Inferior parietal cortex (tissue), 1 donor: ENCODE measurements at regions not wholly inside any gene's neighbourhood (a gene's known extent, or its start where the extent isn't known, plus 50 kb on each side); places are given as distances from the start of the nearest gene placed in this dataset.

Experiments used
- DNase-seq: peaks from one replicate; pipeline ENCODE4 v3.0.0-alpha.2; 2016; ENCODE audit errors: extremely low spot score

DNA sequence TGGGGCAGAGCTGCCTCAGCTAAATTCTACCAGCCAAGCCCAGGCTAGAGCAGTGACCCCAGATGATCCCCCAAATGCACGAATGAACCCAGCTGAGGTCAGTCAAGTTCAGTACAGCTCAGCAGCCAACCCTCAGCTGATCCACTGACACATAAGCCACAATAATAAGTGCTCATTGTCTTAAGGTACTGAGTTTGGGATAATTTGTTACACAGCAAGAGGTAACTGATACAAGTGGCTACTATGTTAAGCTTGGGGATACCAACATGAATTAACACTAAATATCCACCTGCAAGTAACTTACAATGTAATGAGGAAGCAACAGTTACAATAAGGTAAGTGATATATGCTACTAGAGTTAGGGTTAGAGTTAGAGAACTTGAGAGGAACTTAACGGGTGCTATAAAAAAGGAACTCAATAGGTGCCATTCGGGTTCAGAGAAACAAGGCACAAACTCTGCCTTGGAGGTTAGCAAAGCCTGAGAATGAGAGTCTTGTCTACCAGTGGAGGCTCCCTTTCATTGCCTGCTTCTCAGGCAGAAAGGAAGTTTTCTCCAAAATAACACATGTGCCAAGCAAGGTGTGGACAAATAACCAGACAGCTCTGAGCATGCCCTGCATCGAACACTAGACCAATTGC is 189.4 kb downstream of the ARL4C start:
- no peak for DNase-seq

DNA sequence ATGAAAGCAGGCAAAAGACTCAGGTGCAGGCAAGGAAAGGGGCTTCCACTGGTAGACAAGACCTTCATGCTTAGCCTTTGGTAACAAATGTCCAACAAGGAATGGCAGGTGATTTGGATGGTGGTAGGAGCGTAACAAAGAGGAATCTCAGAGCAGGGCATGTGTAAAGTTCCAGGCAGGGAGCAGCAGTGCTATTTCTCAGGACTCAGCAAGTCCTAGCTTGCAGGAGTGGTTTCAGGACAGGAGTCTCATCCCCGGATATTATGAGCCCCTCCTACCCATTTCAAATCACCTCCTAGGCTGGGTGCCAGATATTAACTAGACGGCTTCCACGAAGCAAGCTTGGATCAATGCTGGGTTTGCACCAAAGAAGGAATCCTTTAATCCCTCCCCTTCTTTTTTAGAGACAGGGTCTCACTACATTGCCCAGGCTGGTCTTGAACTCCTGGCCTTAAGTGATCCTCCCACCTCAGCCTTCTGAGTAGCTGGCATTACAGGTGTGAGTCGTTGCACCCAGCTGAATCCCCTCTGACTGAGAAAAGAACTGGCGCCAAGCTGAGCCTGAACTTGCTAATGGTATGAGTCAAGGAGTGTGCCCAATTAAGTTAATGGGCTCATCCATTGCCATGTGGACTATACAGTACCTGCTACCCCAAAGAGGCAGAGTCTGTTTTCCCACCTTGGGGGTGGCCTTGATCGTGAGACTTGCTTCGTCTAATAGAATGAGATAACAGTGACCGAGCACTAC is 190.3 kb downstream of the ARL4C start:
- DNase-seq, result no peak

DNA sequence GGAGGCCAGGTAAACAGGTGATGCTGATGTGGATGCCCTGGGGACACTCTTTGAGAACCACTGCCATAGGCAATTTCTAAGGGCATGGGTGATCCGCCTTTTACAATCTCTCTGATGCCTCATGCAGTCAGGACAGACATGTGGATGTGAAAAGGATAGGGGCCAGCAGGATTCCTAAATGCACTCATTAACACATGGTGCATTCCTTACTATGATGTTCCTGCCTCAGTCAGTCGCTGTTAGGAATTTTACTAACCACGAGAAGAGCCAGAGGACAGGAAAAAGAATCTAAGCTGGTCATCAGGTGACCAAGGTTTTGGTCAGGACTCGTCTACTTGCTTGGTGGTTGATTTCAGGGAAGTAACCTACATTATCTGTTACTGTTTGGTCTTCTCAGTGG is 191.0 kb downstream of the ARL4C start:
- no peak for DNase-seq

DNA sequence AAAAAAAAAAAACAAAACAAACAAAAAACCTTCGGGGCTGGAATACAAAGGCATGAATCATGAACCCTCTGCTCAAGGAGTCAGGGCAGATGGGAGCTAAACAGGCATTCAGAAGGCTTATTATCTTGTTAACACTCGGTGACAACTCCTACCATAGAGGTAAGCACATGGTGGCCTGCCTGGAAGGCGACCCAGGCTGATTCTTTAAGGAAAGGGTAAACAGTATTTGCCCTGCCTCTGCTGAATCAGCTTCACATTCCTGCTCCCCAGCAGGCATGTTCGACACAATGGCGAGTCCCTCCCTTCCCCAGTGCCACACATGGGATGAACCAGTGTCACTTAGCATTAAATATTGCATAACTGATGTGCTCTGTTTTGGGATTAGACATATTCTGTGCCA is 191.9 kb downstream of the ARL4C start:
- no peak for DNase-seq

DNA sequence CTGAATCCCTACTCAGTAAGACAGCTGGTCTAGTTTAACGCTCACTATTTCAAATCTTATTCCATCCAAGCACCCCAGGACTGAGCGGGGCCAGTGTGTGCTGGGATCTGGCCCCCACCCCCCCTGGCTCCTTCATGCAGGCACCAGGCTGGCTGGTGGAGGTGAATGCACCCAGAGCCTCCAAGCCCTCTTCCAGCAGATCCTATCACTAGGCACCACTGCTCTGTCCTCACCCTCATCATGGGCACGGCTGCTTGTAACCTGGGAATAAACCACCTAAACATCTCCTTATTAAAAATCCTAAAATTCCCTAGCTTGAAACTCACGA is 194.3 kb downstream of the ARL4C start:
- DNase-seq, result no peak

DNA sequence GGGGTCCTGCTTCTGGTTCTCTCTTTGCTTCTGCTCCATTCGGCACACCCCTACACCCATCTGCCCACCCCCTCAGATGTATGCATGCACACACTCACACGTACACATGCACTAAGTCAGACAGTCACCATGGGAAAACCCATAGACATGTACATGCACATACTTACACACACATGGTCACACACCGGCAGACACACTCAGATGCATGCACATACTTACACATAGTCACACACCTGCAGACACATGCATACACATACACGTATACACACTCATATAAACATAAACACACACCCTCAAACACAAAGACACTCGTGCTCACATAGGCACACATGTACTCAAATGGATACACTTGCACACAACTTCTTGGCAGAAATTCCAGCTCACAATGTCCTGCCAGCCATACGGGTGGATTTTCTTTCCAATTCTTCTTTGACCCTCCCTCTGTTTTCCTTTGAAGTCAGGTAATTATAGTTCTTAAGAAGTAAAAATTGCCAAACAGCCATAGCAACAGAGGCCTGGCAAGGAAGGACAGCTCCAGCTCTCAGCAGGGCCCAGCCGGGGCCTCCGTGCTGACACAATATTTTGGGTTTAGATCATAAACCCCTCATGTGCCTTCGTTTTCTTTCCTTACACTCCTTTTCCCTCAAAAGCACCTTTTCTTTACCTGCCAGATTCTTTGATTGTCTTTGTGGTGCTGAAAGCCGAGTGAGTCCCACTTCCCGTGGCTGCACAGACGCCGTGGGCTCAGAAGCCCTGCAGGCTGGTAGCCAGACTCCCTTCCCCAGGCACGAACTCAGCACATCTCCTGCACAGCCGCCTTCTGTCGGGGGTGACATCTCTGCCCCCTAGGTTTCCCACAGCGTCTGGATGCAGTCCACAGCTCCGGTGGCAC is 195.7 kb downstream of the ARL4C start:
- DNase-seq, result no peak

DNA sequence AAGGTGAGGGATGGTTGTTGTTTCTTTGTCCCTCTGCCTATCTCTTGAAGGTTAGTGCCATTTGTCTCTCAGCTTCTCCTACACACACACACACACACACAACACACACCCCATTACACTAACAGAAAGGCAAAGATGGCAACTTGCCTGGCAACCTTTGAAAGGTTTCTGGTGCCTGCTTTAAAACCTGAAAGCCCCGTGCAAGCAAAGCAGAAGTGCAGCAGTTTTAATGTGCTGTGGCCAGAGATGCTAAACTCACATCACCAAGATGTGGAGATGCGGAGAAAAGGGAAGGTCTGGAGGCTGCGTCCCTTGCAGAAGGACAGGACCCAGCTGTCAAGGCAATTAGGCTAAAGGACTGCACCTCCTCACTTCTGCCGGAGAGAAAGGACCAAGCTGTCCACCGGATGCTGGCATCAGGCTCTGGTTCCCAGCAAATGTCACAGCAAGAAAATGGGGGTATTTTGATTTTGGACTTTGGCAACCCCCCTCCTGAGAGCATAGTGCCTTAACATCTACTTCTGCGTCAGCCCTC is 196.4 kb downstream of the ARL4C start:
- DNase-seq, result no peak

DNA sequence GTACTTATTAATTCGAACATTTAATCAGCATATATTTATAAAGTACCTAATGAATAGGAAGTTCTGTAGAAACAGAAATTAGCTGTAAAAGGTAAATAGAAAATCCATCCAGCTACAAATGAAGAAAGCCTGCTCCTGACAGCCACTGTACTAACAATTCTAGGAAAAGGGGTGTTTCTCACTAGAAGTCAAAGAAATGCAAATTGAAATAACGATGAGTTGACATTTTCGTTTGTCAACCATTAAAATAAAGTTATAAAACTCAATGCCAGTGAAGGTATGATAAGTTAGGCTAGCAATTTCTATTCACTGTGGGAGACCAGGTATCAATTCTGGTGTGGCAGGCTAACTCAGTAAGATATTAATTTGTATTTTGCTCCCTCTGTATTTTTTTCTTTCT is 198.0 kb downstream of the ARL4C start:
- no peak for DNase-seq

DNA sequence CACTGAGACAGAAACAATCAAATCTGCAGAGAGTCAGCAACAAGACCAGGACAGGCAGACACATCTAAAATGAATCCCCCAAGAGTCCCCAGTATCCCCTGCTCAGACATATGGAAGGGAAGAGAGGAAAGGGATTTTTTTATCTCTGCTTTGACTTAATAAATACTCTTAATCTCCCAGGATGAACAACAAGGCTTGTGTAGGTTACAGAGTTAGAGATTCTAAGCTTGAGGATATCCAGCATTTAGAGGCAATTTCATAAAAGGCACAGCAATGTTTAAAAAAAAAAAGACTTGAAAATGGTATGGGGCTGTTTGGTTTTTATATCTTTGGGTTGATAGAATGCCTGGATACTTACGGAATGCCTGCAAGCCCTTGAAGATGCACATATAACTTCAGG is 199.9 kb downstream of the ARL4C start:
- no peak for DNase-seq

DNA sequence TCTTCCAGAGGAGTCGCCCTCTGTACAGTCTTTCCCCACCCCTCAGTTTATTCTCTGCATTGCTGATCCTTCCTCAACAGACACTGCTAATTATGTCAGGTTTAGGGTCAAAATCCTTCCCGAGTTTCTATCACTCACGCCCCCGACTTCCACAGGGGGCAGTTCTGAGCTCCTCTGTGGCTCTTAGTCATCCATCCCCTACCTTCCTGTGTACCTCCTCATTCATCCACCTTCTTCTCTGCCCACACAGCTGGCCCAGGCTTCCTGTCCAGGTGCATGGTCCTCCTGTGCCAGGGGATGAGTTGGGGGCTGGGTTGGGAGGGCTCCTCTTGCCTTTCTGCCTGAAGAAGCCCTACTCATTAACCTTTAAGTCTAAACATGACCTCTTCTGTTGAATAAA is 202.9 kb downstream of the ARL4C start:
- no peak for DNase-seq

DNA sequence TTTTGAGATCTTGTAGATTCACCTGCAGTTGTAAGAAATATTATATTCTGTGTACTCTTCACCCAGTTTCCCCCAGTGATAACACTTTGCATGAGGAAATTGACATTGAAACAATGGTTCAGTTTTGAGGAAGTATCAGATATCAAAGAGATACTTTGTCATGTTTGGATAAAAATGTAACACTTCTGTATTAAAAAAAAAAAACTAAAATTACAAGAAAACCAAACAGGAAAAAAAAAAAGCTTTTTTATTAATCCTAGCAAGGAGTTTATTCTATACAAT is 204.0 kb downstream of the ARL4C start:
- no peak for DNase-seq

DNA sequence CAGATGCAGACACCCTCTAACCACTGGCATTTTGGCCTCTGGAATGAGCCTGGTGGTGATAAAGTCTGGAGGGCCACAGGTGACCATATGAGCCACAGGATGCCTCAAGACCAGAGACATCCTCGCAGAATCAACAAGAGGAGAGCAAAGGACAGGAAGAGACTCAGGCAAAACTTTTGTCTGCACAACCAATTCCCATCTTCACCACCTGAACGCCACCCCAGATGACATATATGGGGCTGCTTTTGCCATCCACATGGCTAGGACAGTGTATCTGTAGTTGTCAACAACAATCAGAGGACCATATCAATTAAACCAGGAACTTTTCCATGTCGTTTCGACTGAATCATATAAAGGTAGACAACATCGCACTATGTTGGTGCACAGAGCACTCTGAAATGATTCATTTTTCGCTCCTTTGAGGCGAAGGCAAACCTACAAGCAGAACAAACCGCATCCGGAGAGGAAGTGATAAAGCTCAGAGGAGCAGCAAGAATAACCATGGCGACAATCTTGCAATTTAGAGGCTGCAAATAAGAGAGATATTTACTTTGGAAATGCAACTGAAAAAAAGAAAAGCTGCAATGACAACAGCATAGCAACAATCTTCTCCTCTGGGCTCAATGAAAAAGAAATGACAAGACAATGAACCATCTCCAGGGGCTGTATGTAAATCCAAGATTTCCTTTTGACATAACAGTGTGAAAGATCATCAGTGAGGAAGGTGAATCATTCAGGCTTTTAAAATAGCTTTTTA is 204.5 kb downstream of the ARL4C start:
- no peak for DNase-seq

DNA sequence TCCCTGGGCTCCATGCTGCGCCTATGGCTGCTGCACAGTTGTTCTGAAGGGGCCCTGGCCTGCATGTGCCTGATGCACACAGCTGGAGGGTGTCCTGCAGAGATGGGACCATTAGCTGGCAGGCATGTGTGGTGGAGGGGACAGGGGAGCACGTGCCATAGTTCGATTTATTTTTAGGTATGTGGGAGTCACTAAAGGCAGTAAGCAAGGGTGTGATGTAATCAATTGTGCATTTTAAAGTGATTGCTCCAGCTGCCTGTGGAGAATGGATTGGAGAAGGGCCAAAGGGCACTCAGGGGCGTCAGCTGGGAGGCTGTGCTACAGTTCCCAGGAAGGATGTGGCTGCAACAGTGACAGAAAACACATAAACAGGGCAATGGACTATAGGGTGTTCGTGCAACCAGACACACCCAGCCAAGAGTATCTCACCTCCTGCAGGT is 205.1 kb downstream of the ARL4C start:
- DNase-seq, result no peak

DNA sequence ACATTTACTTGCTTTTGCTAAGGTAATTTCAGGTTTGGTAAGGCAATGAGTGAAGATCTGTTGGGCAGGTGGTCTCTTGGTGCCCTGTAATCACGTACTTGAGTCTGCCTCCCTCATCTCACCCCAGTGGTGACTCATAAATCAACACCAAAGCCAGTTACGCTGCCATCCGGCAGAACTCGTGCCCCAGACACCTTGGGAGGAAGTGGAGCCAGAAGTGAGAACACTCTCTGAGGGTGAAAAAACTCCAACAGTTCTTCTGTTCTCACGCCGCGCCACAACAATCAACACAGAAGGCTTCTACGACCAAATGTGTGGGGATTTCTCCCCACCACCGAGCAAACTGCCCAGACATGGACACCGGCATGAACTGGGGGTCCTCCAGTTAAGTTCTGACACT is 206.2 kb downstream of the ARL4C start:
- DNase-seq, result no peak

DNA sequence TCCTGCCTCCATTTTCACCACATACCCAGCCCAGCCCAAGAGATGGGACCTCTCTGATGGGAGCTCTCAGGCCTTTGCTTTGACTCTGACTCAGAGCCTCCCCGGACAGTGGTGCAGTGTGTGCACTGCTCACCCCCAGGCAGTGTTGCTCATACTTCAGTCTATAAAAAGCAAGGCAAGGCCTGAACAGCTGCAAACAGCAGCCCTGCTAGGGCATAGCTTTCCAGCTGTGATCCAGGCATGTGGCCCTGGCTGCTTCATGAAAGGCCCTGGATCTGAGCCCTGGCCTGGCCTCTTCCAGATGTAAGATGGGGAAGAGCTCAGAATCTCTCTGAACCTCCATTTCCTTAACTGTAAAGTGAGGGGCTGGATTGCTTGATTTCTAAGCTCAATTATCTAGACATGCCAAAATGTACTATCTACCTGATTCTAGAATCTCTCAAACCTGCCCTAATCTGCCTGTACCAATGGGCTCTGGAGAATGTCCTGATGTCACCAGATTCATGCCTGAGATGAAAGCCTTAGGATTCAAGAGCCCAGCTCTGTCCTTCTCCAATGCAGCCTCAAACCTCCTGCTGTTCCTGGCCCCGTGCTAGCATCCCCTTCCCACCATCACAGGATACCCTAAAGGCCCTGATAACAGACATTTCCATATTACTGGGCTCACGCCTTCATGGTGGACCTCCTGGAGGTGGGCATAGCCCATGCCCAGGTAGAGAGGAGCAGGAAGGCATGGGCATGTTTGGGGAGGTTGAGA is 206.9 kb downstream of the ARL4C start:
- DNase-seq, result no peak

DNA sequence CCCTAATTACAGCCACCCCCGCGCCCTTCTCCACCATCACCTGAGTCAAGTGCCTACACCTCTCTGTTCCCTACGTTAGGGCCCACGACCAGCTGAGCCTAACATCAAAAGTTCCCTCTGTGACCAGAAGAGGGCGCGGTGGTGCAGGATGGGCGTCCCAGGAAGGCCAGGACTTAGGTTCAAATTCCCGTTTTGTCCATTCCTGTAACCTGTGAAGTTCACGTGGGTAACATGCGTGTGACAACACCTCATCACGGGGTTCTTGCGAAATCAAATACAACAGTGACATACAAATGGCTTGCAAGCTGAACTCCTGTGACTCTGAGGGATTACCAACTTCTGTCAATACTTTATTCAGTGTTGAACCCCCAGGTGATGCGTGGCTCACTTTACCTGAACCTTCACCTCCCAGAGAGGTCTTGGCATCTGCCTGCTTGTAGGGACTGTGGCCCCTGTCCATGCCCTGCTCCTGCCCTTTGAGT is 207.9 kb downstream of the ARL4C start:
- peak; percentile 63 for DNase-seq

DNA sequence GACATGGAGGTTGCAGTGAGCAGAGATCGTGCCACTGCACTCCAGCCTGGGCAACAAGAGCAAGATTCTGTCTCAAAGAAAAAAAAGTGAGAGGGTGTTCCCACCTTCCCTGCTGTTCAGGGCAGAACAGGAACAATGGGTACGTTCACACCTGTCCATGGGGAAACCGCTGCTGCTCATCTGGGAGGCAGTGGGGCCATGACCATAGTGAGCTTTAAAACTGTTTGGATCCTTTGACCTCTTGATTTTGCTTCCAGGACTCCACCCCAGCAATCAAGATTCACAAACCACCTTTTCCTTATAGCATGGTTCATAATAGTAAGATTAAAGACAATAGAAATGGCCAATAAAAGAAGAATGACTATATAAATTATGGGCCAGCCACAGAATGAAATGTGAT is 209.2 kb downstream of the ARL4C start:
- no peak for DNase-seq

DNA sequence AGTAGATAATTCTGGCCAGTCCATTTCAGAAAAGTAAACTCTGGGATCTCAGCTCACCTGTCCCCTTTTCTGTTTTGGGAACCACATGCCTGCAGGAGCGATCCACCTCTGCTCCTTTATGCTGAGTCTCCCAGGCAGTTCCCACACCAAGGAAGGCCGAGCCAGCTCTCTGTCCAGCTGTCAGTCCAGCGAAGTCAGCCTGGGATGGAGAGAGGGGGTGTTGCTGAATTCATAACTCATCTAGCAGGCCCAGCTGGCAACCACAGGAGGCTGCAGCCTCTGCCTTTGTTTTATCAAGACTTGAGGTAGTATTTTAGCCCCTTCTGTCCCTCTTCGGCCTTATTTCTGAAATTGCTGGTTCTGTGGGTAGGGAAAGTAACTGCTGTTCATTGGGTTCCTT is 209.9 kb downstream of the ARL4C start:
- DNase-seq, result no peak

DNA sequence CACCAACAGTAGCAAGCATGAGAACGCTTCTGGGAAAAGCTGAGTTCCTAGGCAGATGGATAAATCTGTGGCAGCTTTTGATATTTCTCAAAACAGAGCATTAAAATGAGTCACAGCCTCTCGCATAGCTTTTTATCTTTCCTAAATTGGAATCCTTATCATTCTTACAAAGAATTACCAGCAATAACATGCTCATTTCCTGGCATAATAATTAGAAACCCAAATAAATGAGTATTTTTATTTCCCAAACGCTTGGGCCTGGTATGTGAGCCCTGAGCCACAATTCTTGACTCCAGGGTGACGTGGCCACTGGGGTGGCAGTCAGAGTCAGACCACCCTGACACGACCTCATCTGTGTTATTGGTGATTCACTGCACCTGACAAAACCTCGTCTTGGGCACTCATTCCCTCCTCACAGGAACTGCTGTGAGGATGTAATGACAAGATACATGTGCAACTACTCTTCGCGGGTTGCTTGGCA is 210.7 kb downstream of the ARL4C start:
- no peak for DNase-seq

DNA sequence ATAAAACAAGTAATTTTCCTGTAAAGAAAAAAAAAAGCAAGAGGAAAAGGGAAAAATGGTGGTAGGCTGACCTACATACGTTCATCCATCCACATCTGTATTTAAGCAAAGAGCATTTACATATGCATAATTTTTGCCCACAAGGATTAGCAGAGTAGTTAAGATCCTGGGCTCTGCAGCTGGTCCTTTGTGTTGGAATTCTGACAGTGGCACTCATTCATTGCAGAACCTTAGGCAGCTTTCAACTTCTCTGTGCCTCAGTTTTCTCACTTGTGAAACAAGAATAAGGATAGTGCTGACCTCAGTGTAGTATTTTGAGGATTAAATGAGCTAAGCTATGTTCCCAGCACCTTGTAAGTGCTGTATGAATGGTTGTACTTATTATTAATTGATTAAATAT is 211.3 kb downstream of the ARL4C start:
- no peak for DNase-seq

DNA sequence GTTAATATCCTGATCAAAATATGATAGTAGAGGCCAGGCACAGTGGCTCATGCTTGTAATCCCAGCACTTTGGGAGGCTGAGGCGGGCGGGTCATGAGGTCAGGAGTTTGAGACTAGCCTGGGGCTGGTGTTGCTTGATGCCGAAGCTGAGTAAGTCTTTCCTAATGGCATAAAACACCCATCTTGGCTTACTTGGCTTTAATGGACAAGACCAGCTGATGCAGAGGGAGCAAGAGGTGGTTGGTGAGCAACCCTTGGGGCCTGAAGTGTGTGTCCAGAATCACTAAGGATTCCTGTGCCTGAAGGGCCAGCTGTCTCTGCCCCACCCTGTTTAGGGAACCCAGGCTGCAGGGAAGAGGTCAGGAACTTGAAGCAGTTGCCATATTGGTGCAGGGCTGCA is 217.2 kb downstream of the ARL4C start:
- no peak for DNase-seq
